ENCODE measurements at regions not wholly inside any gene's neighbourhood (a gene's known extent, or its start where the extent isn't known, plus 50 kb on each side); places are given as distances from the start of the nearest gene placed in this dataset.

DNA sequence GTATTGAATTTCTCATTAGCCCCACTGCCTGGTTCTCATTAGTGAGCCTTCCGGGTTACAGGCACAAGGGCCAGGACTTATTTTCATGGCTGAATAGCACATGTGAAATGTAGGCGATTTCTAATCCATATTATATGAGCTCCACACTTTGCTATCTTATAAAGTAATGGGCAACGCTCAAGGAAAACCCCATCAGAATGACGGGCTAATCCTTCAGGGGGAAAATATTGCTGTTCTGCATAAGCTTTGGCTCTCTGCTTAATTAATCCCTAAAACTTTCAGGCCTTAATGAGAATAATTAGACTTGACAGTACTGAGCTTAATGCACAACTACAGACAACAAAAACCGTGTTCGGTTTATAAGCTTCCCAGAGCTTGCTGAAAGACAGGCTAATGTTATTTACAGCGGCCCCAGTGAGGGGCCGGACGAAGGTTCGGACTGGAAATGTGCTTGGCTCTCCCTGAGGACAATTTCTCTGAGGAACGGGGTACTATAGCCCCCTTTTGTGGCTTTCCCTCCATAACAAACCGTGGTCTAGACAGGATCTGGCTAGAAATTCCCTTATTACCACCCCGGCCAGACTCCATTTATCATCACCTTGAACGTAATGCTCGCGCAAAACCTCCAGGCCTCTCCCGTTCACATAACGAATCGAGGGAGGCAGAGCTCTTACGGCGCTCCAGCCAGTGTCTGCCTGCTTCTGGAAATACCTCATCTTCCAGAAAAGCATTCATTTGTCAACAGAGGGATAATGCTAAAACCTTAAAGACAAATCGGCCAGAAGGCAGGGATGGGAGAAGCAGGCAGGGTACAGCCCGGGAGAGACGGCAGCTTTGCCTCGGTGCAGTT, 164.5 kb downstream of the CD83 start:
- TF ChIP-seq GATA2 (IDR thresholded peaks at IDR 0.05; ENCODE audit: low read depth, low read length), result no peak
- TF ChIP-seq GATA3 (IDR thresholded peaks at IDR 0.05; ENCODE audit: low read depth, low read length), result no peak

DNA sequence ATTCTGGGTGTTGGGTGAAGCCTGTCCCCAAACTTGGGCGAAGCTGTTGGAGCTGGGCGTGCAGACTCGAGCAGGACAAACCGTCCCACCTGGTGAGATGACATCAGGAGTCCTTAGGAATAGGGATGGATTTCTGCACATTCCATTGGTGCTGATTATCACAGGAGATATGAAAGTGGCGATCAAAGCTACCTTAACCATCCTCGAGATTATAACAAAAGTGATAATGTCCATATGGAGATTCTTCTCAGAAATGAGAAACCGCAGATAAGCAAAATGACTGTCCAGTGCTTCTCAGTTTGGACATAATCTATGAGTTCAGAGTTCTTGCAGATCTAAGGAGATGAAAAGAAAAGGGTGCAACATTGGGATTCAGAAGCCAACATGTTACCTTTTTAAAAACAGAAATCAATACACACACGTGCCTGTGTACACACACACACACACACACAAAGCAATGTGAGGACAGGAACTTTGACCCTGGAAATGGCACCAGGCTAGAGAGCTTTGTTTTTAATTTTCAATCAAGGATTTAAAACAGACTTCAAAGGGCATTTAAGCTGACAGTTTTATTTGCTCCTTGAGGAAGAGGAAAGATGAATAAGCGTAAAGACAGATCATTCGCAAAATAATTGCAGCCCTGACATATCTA, 165.4 kb downstream of the CD83 start:
- TF ChIP-seq GATA3 (IDR thresholded peaks at IDR 0.05; ENCODE audit: low read depth, low read length), result no peak
- no peak for TF ChIP-seq GATA2 (IDR thresholded peaks at IDR 0.05; ENCODE audit: low read depth, low read length)

DNA sequence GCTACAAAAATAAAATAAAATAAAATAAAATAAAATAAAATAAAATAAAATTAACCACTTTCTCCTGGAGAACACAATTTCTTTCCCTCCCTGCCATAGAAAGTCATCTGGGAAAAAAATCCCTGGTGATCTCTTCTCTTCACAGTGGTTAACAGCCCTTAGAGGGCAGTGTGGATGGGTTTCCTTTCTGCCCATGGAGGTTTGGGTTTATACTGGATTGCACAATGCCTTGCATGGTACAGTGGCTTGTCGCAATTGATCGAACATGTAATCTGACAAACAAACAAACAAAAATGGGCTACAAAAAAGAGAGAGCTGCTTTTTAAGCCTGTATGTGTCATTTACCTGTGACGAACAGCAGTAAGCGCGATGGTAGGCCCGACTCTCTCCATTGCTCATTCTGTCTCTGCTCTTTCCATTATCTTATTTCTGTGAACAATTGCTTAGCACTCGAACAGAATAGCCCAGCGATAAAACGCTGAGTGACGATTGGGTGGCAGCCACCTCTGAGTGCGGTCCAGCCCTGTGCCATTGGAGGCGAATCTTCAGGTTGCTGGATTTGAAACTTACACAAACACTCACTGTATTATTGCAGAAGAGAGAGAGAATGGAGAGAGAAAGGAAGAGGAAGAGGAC, 166.1 kb downstream of the CD83 start:
- TF ChIP-seq GATA3 (IDR thresholded peaks at IDR 0.05; ENCODE audit: low read depth, low read length) (no peak), GATA2 (IDR thresholded peaks at IDR 0.05; ENCODE audit: low read depth, low read length) (no peak)

DNA sequence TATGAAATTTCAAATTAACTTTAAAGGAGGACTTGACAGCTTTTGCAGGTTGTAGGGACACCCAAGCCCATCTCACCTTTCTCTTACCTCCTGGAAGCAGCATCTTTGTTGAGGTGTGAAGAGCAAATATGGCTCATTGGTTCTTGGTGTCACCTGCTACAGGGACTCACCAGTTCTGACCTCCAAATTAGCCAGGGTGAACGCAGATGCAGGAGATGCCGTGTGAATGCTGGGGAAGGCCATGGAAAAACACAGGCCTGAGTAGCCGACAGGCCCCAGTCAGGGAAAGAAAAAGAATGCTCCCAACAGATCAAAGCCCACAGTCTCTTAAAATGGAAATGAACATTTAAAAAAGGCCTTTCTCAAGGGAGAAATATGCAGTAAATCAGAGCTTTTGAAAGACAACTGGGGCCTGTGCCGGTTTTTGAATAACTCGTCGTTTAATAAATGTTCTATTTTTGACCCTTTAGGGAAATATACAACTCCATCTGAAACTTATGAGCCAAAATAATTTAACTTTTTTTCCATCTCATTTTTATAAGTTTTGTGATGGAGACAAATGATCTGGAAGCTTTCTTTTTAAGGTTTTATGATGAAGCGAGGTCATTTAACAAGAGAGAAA, 167.5 kb downstream of the CD83 start:
- TF ChIP-seq GATA2 (IDR thresholded peaks at IDR 0.05; ENCODE audit: low read depth, low read length) (no peak), GATA3 (IDR thresholded peaks at IDR 0.05; ENCODE audit: low read depth, low read length) (no peak)

DNA sequence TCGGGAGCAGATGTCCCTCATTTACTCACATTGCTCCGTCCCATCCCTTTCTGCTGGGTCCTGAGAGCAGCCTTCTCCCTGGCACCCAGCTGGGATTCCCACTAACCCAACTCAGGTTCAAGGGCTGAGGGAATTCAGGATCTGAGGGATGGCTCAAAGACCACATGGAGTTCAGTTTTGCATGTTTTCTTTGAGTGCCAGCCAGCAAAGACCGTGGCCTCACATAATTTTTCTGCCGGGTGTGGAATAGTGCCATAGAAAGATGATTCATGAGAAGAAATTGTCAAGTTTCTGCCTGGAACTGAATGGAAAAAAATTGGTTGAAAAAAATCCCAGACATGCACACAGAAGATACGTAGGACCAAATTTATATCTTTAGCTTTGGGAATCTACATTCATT, 168.6 kb downstream of the CD83 start:
- TF ChIP-seq GATA2 (IDR thresholded peaks at IDR 0.05; ENCODE audit: low read depth, low read length) (no peak), GATA3 (IDR thresholded peaks at IDR 0.05; ENCODE audit: low read depth, low read length) (no peak)

DNA sequence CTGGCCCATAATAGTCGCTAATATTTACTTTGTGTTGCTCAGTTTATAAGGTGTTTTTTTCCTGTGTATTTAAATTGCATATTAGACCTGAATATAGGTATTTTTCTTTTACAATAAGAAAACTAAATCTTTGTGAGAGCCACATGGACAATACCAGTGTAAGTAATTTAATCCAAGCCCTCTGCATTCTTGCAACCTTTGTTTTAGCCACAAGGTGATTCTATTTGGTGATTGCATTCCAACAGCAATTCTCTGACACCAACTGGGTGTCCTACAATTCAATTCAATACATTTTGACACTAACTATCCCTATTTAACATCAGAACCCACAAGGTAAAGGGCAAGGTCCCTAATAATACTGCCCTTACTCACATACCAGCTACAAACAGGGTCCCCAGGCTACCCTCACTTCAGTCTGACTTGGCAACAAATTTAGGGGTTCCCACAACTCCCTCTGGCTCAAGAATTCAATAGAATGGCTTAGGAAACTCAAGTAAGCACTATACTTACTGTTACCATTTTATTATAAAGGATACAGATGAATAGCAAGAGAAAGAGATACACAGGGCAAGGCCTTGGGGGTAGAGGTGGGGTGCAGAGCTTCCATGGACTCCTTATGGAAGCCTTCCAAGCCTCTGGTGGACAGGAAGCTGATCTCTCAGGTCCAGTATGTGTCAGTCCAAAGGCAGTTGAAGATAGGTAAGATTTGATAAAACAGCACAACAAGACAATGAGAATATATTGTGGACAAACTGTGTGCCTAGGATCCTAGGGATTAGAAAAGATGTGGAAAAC, 169.3 kb downstream of the CD83 start:
- no peak for TF ChIP-seq GATA3 (IDR thresholded peaks at IDR 0.05; ENCODE audit: low read depth, low read length)

DNA sequence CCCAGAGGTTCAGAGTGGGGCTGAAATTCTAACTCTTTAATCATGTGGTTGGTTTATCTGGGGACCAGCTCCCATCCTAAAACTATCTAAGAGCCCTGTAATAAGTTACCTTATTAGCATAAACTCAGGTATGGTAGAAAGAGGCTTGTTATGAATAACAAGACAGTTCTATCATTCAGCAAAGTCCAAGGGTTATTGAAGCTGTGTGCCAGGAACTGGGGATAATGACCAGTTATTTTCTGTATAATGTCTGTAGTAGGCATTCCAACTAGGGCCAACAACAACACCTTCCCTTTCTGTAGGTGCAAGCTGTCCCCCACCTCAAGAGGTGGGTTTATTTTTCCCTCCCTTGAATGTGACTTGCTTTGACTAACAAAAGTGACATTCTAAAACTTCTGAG, 170.1 kb downstream of the CD83 start:
- TF ChIP-seq GATA3 (IDR thresholded peaks at IDR 0.05; ENCODE audit: low read depth, low read length), result no peak
- no peak for TF ChIP-seq GATA2 (IDR thresholded peaks at IDR 0.05; ENCODE audit: low read depth, low read length)

DNA sequence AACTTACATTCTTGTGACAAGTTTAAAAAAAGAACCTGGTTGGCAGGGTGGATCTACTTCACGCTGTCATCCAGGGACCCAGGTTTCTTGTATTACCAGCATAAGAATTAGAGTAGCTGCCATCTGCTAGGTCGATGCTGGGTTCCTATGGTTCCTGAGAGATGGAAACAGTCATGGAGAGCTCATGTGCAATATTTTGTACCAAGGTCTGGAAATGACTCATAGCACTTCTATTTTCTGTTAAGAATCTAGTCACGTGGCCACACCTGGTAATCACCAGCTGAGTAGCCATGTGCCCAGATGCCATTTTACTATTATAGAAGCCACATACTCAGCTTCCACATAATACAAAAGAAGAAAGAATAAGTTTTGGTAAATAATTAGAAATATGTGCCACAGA, 171.3 kb downstream of the CD83 start:
- TF ChIP-seq GATA3 (IDR thresholded peaks at IDR 0.05; ENCODE audit: low read depth, low read length), result no peak
- no peak for TF ChIP-seq GATA2 (IDR thresholded peaks at IDR 0.05; ENCODE audit: low read depth, low read length)

DNA sequence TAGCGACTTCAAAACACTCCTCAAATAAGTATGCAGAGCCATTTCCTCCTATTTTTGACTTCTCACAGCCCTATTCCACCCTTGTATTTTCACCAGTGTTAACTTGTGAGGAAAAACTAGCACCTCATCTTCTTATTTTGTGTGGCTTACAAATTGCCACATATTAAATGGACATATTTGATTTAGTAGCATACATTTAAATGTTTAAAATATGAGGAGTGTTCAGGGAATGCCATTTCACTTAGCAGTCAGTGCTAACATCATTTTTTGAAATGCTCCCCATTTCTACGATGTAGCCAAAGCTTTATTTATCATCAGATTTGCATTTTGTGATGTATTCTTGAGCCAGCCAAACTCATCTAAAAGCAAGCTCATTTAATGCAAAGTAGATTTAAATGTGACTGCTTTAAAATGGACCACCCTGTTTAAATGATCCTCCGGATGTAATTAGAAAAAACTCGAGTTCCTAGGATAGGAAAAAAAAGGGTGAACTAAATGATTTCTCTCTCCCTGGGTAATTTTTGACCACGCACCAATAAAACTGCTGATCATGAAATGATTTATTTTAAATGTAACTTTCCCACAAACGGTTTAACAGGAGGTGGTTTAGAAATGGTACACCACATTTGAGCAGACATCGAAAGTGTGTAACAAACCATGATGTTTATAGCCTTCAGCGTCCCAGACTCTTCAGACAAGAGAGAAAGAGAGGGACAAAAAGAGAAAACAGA, 172.6 kb downstream of the CD83 start:
- TF ChIP-seq GATA3 (IDR thresholded peaks at IDR 0.05; ENCODE audit: low read depth, low read length), result no peak
- TF ChIP-seq GATA2 (IDR thresholded peaks at IDR 0.05; ENCODE audit: low read depth, low read length), result no peak

DNA sequence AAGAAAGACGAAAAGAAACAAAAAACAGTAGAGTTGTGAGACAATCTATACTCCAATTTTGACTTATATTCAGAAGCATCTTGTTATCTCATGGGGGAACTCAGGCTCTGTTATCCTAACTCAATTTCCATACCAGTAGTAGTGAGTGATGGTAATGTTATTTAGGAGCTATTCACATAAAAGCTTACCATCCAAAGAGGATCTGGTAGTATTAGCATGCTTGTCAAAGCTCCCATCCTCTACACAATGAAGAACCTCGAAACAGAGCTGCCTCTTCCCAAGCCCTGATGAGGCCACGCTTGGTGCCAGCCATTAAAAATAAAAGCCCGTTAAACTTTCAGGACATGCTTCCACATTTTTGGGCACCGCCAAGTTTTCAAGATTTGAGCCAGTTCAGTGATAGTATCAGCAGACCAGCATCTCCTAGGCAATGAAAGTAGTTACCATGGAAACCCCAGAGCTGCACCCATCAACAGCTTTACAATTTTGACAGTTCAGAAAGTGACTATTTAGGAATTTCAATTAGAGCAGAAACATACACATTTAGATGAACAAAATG, 173.3 kb downstream of the CD83 start:
- no peak; the same call in 1 of the 2 replicates for TF ChIP-seq GATA2 (IDR thresholded peaks at IDR 0.05; ENCODE audit: low read depth, low read length)
- no peak; the same call in 1 of the 2 replicates for TF ChIP-seq GATA3 (IDR thresholded peaks at IDR 0.05; ENCODE audit: low read depth, low read length)

DNA sequence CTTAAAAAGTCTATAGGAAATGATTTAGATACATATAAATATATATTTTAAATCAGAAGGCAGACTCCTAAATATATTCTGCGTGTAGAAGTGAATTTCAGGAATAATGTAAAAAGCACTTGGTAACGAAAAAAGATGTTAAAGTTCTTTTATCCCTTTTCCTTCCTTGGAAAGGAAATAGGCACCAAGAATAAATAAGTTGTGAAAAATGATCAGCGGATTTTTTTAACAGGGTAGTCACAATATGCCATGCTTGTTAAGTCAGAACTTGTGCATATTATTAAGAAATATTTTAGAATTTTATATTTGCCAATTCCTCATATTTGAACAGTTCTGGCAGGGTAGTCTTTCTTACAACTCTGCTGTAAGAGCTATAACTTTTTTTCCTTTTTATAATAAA, 173.8 kb downstream of the CD83 start:
- no peak for TF ChIP-seq GATA2 (IDR thresholded peaks at IDR 0.05; ENCODE audit: low read depth, low read length)
- no peak for TF ChIP-seq GATA3 (IDR thresholded peaks at IDR 0.05; ENCODE audit: low read depth, low read length)

DNA sequence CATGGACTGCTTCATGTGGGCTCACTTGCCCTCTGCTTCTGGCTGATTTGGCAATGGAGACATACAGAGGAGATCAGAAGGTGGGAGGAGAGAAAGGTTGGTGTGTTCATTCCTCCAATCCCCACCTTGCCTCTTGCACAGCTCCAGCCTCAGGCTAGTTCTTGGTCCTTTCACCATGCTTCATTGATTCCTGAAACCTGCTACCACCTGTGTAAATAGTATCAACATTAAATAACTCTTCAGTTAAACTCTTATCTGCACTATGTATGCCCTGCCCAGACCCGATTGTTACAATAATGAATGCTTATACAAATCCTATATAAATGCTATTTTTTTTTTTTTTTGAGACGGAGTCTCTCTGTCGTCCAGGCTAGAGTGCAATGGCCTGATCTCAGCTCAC, 174.5 kb downstream of the CD83 start:
- TF ChIP-seq GATA3 (IDR thresholded peaks at IDR 0.05; ENCODE audit: low read depth, low read length) (no peak), GATA2 (IDR thresholded peaks at IDR 0.05; ENCODE audit: low read depth, low read length) (no peak)
